IMR-90 (cell line): ENCODE measurements at regions not wholly inside any gene's neighbourhood (a gene's known extent, or its start where the extent isn't known, plus 50 kb on each side); places are given as distances from the start of the nearest gene placed in this dataset.

ENCODE experiments used
- CTCF ChIP-seq: conservative IDR thresholded peaks from 2 replicates; pipeline ENCODE4 v1.5.1; 2012; ENCODE audit warnings: mild to moderate bottlenecking, low read depth, low read length, improper control_type of control experiment
- MAFK ChIP-seq: IDR thresholded peaks from 2 replicates; pipeline ENCODE4 v1.6.1; 2012; ENCODE audit warnings: low read depth, low read length, improper control_type of control experiment
- POLR2A ChIP-seq: IDR thresholded peaks from 2 replicates; pipeline ENCODE4 v1.6.1; 2012; ENCODE audit warnings: mild to moderate bottlenecking, low read depth, low read length

- TF ChIP-seq POLR2A (no peak), MAFK (no peak), CTCF (no peak)
Measured at GRCh38 chr10:113297226-113297625, 255.6 kb upstream of the HABP2 start.
